GM12878 (cell line): ENCODE measurements at regions not wholly inside any gene's neighbourhood (a gene's known extent, or its start where the extent isn't known, plus 50 kb on each side); places are given as distances from the start of the nearest gene placed in this dataset.

Experiments used
- ATF2 ChIP-seq: IDR thresholded peaks from 2 replicates; pipeline ENCODE4 v1.6.1; 2012; ENCODE audit warnings: low read length, inconsistent platforms
- ATF3 ChIP-seq: IDR thresholded peaks from 2 replicates; pipeline ENCODE4 v1.6.1; 2011; ENCODE audit warnings: low read depth, mild to moderate bottlenecking, low read length, moderate library complexity, borderline replicate concordance; ENCODE audit errors: extremely low read depth
- EP300 ChIP-seq, 2 experiments: fragments of 150-350 bp in 1 of 2; IDR thresholded peaks; 2 replicates each; pipeline ENCODE4 v1.6.1; 2011 to 2012; ENCODE audit warnings: low read depth in 2 of 2, low read length in 2 of 2, borderline replicate concordance in 1 of 2, improper control_type of control experiment in 1 of 2, inconsistent platforms in 1 of 2; ENCODE audit not compliant: control insufficient read depth in 1 of 2
- ESRRA ChIP-seq: IDR thresholded peaks from 2 replicates; pipeline ENCODE4 v1.6.1; 2012; ENCODE audit warnings: mild to moderate bottlenecking, low read length, improper control_type of control experiment
- POLR2A ChIP-seq: IDR thresholded peaks from 2 replicates; pipeline ENCODE4 v1.6.1; 2011; ENCODE audit warnings: low read depth, mild to moderate bottlenecking, low read length
- POLR2AphosphoS5 ChIP-seq: IDR thresholded peaks from 2 replicates; pipeline ENCODE4 v1.6.1; 2011; ENCODE audit warnings: mild to moderate bottlenecking, low read length, inconsistent platforms
- SMC3 ChIP-seq: IDR thresholded peaks from 2 replicates; pipeline ENCODE4 v1.6.1; 2011; ENCODE audit warnings: low read length, improper control_type of control experiment, borderline replicate concordance
- ZBTB33 ChIP-seq: fragments of 450-650 bp; IDR thresholded peaks from 2 replicates; pipeline ENCODE4 v1.6.1; 2017; ENCODE audit warnings: mild to moderate bottlenecking

GRCh38 chr2:30037016-30037415 lies 109.8 kb upstream of the YPEL5 start:
- TF ChIP-seq ATF2 (no peak), POLR2A (no peak), ESRRA (no peak), POLR2AphosphoS5 (no peak), ZBTB33 (no peak), SMC3 (no peak), EP300 (IDR thresholded peaks at IDR 0.05; ENCODE audit: borderline replicate concordance in 1 of 2, control insufficient read depth in 1 of 2, low read depth in 2 of 2, low read length in 2 of 2) (no peak), ATF3 (no peak)
